ENCODE measurements at regions not wholly inside any gene's neighbourhood (a gene's known extent, or its start where the extent isn't known, plus 50 kb on each side); places are given as distances from the start of the nearest gene placed in this dataset.

DNA sequence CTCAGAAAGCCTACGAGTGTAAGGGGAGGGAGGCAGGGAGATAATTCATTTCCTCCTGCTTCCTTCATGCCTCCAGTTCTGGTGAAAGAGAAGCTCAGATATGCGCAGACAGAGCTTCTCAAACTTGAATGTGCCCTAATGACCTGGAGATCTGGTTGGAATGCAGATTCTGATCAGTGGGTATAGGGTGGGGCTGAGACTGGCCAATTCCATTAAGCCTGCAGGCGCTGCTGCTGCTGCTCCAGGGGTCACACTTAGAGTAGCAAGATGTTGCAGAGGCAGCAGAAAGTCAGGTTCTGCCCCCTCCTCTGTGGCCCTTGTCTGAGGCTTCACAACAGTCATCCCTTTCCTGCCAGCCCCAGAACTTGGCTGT is 161.0 kb downstream of the DHX35 start:
- no peak for DNase-seq (ENCODE audit: low read depth)
- TF ChIP-seq, protein P1, sequence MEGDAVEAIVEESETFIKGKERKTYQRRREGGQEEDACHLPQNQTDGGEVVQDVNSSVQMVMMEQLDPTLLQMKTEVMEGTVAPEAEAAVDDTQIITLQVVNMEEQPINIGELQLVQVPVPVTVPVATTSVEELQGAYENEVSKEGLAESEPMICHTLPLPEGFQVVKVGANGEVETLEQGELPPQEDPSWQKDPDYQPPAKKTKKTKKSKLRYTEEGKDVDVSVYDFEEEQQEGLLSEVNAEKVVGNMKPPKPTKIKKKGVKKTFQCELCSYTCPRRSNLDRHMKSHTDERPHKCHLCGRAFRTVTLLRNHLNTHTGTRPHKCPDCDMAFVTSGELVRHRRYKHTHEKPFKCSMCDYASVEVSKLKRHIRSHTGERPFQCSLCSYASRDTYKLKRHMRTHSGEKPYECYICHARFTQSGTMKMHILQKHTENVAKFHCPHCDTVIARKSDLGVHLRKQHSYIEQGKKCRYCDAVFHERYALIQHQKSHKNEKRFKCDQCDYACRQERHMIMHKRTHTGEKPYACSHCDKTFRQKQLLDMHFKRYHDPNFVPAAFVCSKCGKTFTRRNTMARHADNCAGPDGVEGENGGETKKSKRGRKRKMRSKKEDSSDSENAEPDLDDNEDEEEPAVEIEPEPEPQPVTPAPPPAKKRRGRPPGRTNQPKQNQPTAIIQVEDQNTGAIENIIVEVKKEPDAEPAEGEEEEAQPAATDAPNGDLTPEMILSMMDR (IDR thresholded peaks at IDR 0.05; ENCODE audit: insufficient read depth, low read depth, low read length, missing control alignments): no peak

DNA sequence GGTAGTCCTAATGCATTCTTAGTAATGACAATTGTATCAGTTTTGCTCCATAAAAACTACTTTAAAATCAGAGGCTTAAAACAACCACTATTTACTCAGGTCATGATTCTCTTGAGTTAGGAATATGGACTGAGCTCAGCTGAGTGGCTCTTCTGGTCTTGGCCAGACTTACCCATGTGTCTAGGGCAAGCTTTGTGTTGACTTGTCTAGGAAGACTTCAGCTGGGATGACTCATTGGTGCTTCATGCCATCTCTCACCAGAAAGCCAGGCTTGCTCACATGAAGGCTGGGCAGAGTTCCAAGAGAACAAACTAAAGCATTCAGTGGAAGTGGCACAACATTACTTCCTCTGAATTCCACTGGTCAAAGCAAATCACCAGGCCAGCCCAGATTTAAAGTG is 155.3 kb downstream of the DHX35 start:
- no peak overlapping the region for H3K4me3 ChIP-seq (ENCODE audit: low read length)
- TF ChIP-seq, protein P1 (IDR thresholded peaks at IDR 0.05; ENCODE audit: insufficient read depth, low read depth, low read length, missing control alignments): no peak
- peak; percentile 80 for DNase-seq (ENCODE audit: low read depth)

More for the DNA sequence above, 161.0 kb downstream of the DHX35 start:
- no peak overlapping the region for H3K4me3 ChIP-seq (ENCODE audit: low read length)

DNA sequence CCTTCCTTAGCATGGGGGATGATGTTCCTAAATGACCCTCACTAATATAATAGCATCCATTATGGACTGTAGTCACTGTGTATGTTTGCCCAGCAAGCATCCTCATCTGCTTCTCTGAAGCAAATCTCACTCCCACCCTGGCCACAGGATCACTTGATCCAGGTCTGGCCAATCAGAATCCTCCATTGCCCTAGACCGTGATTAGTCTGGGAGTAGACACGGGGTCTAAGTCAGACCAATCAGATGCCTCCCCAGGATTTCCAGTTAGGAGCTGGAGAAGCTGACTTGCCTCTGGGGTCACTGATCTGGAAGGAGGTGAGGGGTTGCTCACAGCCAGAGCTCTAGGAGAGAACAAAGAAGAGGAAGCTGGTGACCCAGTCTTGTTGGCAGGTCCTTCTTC is 153.9 kb downstream of the DHX35 start:
- TF ChIP-seq, protein P1 (IDR thresholded peaks at IDR 0.05; ENCODE audit: insufficient read depth, low read depth, low read length, missing control alignments): no peak
- no peak overlapping the region for H3K4me3 ChIP-seq (ENCODE audit: low read length)
- no peak for DNase-seq (ENCODE audit: low read depth)

DNA sequence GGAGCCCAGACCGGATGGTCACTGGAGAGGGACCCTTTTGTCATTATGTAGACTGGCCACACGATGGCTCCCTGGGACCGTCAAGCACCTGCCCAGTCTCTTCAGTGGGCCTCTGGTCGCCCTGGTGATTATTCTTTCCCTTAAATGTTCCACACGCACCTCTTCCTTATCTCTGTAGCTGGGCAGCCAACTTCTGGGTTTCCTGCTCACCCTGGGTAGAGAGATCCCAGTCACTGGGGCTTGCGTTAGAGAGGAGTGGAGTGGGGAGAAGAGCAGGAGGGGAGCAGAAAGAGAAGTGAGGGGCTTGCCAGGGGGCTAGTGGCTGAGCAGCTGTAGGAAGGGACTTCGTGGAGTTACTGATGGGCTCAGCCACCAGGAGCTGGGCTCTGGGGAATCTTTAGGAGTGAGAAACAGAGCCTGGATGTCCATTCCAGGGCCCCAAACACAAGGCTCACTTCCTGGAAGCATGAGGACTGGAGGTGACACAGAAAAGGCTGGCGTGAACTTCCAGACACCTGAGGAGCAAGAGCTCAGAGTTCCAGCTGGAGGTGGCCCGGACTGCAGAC is 150.1 kb downstream of the DHX35 start:
- TF ChIP-seq, protein P1 (IDR thresholded peaks at IDR 0.05; ENCODE audit: insufficient read depth, low read depth, low read length, missing control alignments): peak; percentile 69
- peak; percentile 48 for DNase-seq (ENCODE audit: low read depth)
- H3K4me3 ChIP-seq (ENCODE audit: low read length): no peak overlapping the region

DNA sequence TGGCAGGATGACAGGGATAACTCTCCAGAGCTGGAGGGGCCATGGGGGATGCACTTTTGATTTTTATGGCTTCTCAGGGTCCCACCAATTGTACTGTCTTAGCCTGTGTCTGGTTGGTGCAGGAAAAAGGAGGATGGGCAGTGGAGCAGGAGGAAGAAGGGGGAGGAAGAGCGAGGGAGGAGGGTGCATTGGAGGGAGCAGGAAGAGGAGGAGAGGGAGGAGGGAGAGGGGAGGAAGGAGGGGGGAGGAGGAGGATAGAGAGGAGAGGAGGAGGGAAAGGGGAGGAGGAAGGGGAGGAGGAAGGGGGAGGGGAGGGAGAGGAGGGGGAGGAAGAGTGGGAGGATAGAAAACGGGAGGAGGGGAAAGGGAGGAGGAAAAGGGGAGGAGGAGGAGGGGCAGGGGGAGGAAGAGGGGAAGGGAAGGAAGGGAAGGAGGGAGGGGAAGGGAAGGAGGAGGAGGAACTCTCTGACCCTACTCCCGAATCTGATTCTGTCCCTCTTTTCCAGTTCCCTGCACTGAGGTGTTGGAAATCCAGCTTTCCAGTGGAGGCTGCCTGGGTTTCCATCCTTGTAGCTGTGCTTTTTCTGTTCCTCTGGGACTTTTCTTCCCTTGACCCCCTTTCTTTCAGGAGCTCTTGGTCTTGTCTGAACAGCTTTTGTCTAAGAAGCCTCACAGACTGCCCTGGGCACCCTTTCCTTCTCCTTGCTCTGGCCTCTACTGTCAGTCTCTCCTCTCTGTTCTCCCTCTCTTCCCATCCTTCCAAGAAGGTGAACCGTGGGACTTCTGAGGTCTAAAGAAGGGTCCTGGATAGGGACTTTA is 149.4 kb downstream of the DHX35 start:
- TF ChIP-seq, protein P1 (IDR thresholded peaks at IDR 0.05; ENCODE audit: insufficient read depth, low read depth, low read length, missing control alignments): no peak
- no peak overlapping the region for H3K4me3 ChIP-seq (ENCODE audit: low read length)
- DNase-seq (ENCODE audit: low read depth): no peak

DNA sequence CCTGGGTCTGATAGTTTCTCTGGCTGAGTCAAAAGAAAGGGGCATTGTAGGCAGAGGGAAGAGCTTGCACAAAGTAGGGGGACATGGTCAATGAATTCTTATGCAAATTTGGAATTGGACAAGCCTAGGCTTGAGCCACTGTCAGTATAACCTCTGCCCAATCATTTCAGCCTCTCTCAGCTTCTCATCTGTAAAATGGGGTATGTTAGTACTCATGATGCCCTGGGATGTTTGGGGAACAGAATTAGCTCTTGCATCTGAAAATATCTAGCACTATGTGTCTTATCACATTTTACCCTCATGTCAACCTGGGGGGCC is 148.6 kb downstream of the DHX35 start:
- TF ChIP-seq, protein P1 (IDR thresholded peaks at IDR 0.05; ENCODE audit: insufficient read depth, low read depth, low read length, missing control alignments): no peak
- no peak overlapping the region for H3K4me3 ChIP-seq (ENCODE audit: low read length)
- DNase-seq (ENCODE audit: low read depth): no peak

All from epithelial cell of esophagus (primary cell).